ENCODE measurements at regions not wholly inside any gene's neighbourhood (a gene's known extent, or its start where the extent isn't known, plus 50 kb on each side); places are given as distances from the start of the nearest gene placed in this dataset.

DNA sequence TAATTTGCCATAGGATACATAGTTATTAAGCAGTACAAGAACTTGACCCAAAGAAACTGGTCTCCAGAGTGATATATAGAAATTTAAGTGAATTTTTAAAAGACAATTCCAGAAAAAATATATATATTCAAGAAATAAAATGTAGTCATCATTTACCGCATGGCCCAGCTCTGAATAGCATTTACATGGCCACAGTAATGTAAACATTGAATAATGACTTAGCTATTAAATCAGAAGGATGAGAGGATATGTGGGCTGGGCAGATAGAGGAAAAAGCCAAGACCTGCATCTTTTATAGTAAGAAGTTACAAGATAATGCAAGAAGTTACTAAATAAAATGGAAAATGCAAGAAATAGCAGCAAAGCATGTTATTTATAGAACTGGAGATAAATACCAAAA lies 405.2 kb upstream of the WWC1 start:
- Mint-ChIP-seq H3K4me1 (no peaks in the 10 kb centered on the region), H3K9me3 (peaks cover 0 to 7% (median 3%) of the 10 kb centered on the region in 7 donors), H3K4me3 (no peak overlapping the region), H3K27me3 (no peaks in the 10 kb centered on the region), H3K36me3 (no peaks in the 10 kb centered on the region), H3K27ac (no peak overlapping the region)
- H3K4me1 ChIP-seq (ENCODE audit: control insufficient read depth, insufficient read depth, low read length, poor library complexity, severe bottlenecking) = no peaks in the 10 kb centered on the region
- DNase-seq (no peak), ATAC-seq (ENCODE audit: low read depth in 2 of 2) (no peak)
- no peaks in the 10 kb centered on the region for H3K27me3 ChIP-seq (ENCODE audit: control insufficient read depth, insufficient read depth, low read length)
- no peaks in the 10 kb centered on the region for H3K36me3 ChIP-seq (ENCODE audit: control insufficient read depth, insufficient read depth, low read length)
- H3K9me3 ChIP-seq (ENCODE audit: control insufficient read depth in 2 of 2, low read length in 2 of 2) = no peaks in the 10 kb centered on the region
- H3K27ac ChIP-seq (ENCODE audit: insufficient read depth, low read length, poor library complexity, severe bottlenecking) = no peak overlapping the region
- H3K4me3 ChIP-seq (ENCODE audit: low read depth, low read length) = no peak overlapping the region

DNA sequence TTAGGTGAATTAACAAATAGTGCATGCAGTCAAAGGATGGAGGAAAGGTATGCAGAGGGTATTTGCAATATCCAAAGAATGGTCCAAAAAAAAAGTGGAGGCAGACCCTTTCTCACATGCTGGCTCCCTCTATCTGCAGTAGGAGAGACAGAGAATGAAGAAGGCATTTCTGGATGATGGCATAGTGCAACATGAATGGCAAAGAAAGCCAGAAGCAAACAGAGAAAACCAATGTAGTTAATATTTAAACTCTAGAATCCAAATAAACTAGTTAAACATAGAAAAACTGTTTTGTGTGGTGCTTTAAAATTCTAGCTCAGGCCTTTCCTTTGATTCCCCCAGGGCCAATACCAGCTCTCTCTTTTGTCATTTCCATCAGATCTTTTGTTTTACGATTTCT lies 403.1 kb upstream of the WWC1 start:
- Histone ChIP-seq H3K4me1 (ENCODE audit: control insufficient read depth, insufficient read depth, low read length, poor library complexity, severe bottlenecking) (no peaks in the 10 kb centered on the region), H3K27ac (ENCODE audit: insufficient read depth, low read length, poor library complexity, severe bottlenecking) (no peak overlapping the region), H3K4me3 (ENCODE audit: low read depth, low read length) (no peak overlapping the region), H3K27me3 (ENCODE audit: control insufficient read depth, insufficient read depth, low read length) (no peaks in the 10 kb centered on the region), H3K36me3 (ENCODE audit: control insufficient read depth, insufficient read depth, low read length) (no peaks in the 10 kb centered on the region), H3K9me3 (ENCODE audit: control insufficient read depth in 2 of 2, low read length in 2 of 2) (no peaks in the 10 kb centered on the region)
- H3K9me3 Mint-ChIP-seq = peaks cover 0 to 7% (median 0%) of the 10 kb centered on the region in 7 donors
- H3K36me3 Mint-ChIP-seq = no peaks in the 10 kb centered on the region
- no peaks in the 10 kb centered on the region for H3K27me3 Mint-ChIP-seq
- DNase-seq (no peak), ATAC-seq (ENCODE audit: low read depth in 2 of 2) (no peak)
- H3K4me1 Mint-ChIP-seq = no peaks in the 10 kb centered on the region
- no peak overlapping the region for H3K27ac Mint-ChIP-seq
- no peak overlapping the region for H3K4me3 Mint-ChIP-seq

DNA sequence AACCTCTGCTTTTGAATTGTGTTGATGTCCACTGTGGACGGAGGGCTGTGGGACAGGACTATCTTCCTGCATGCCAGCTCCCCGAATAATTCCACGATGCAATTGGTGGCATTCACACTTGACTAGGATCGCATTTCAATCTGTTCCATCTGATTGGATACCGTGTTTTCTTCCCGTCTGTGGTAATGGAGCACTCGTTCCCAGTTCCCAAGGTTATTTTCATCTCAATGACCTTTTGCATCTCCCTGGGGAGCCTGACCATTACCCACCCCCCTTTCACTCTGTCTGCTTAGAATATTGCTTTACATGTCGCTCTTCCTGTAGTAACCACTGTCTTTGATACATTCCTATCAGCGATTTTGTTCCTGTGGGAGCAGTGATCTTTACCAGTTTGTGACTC lies 402.2 kb upstream of the WWC1 start:
- H3K4me1 ChIP-seq (ENCODE audit: control insufficient read depth, insufficient read depth, low read length, poor library complexity, severe bottlenecking) = no peaks in the 10 kb centered on the region
- no peaks in the 10 kb centered on the region for H3K36me3 ChIP-seq (ENCODE audit: control insufficient read depth, insufficient read depth, low read length)
- DNase-seq = no peak
- Mint-ChIP-seq H3K36me3 (no peaks in the 10 kb centered on the region), H3K27me3 (no peaks in the 10 kb centered on the region), H3K4me3 (no peak overlapping the region), H3K9me3 (peaks cover 0 to 5% (median 0%) of the 10 kb centered on the region in 7 donors), H3K4me1 (no peaks in the 10 kb centered on the region), H3K27ac (no peak overlapping the region)
- no peak overlapping the region for H3K27ac ChIP-seq (ENCODE audit: insufficient read depth, low read length, poor library complexity, severe bottlenecking)
- no peak for ATAC-seq (ENCODE audit: low read depth in 2 of 2)
- H3K27me3 ChIP-seq (ENCODE audit: control insufficient read depth, insufficient read depth, low read length) = no peaks in the 10 kb centered on the region
- no peak overlapping the region for H3K4me3 ChIP-seq (ENCODE audit: low read depth, low read length)
- H3K9me3 ChIP-seq (ENCODE audit: control insufficient read depth in 2 of 2, low read length in 2 of 2) = no peaks in the 10 kb centered on the region

DNA sequence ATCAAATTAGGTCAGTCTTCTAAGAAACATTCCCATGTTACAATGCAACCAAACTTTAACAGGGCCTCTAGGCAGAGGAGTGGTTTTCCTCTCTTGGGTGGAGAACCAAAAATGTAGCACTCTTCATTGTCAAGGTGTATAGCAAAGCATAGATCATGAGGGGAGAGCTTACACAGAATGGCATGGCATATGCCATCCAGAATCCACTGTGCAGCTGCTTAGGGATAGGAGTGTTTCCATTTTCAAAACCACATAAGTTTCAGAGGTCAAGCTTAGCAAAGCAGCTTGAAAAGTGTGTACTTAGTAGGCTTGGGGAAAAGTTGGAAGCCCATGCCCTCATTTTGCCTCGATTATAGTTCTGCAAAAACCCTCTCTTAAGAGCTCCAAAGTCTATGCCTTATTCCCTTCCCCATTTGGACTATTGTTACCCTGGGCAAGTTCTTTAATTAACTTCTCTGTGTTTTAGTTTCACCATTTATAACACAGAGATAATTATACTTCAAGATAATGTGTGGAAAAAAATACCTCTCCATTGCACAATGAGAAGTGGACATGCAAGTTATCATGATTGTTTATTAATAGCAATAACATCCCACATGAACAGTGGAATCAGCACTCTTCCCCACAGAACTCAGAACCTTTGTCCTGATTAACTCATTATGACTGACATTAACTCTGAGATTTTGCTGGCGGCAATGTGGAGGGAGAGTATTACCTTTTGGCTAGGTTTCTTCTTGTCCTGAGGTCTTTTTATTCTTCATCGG lies 398.9 kb upstream of the WWC1 start:
- Mint-ChIP-seq H3K27ac (no peak overlapping the region), H3K4me3 (no peak overlapping the region), H3K4me1 (no peaks in the 10 kb centered on the region), H3K9me3 (peaks cover 0 to 5% (median 1%) of the 10 kb centered on the region in 7 donors), H3K36me3 (no peaks in the 10 kb centered on the region), H3K27me3 (no peaks in the 10 kb centered on the region)
- no peak for ATAC-seq (ENCODE audit: low read depth in 2 of 2)
- Histone ChIP-seq H3K36me3 (ENCODE audit: control insufficient read depth, insufficient read depth, low read length) (no peaks in the 10 kb centered on the region), H3K4me1 (ENCODE audit: control insufficient read depth, insufficient read depth, low read length, poor library complexity, severe bottlenecking) (no peaks in the 10 kb centered on the region), H3K27me3 (ENCODE audit: control insufficient read depth, insufficient read depth, low read length) (no peaks in the 10 kb centered on the region), H3K27ac (ENCODE audit: insufficient read depth, low read length, poor library complexity, severe bottlenecking) (no peak overlapping the region), H3K9me3 (ENCODE audit: control insufficient read depth in 2 of 2, low read length in 2 of 2) (no peaks in the 10 kb centered on the region), H3K4me3 (ENCODE audit: low read depth, low read length) (no peak overlapping the region)
- DNase-seq = no peak

DNA sequence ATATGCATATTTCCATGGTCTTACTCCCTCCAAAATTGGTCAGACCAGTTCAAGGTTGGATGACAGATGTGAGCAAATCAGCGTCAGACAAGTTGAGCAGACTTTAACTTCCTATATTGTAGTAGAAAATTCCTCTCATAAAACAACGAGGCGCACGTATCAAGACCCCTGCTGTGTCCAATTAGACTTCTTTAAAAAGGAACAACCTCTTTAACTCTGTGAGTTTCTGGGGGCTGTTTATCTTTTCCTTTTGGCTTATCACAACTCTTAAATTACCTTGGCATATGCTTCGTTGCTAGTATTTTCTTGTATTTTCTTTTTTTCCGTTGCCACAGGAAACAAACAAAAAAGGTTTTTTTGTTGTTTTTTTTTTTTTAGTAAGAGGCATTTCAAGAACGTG lies 398.2 kb upstream of the WWC1 start:
- H3K9me3 ChIP-seq (ENCODE audit: control insufficient read depth in 2 of 2, low read length in 2 of 2) = no peaks in the 10 kb centered on the region
- no peak overlapping the region for H3K4me3 ChIP-seq (ENCODE audit: low read depth, low read length)
- no peak overlapping the region for H3K27ac Mint-ChIP-seq
- H3K36me3 ChIP-seq (ENCODE audit: control insufficient read depth, insufficient read depth, low read length) = no peaks in the 10 kb centered on the region
- H3K4me1 ChIP-seq (ENCODE audit: control insufficient read depth, insufficient read depth, low read length, poor library complexity, severe bottlenecking) = no peaks in the 10 kb centered on the region
- ATAC-seq (ENCODE audit: low read depth in 2 of 2) = no peak
- DNase-seq = no peak
- H3K9me3 Mint-ChIP-seq = peaks cover 0 to 6% (median 1%) of the 10 kb centered on the region in 7 donors
- H3K27me3 ChIP-seq (ENCODE audit: control insufficient read depth, insufficient read depth, low read length) = no peaks in the 10 kb centered on the region
- H3K27ac ChIP-seq (ENCODE audit: insufficient read depth, low read length, poor library complexity, severe bottlenecking) = no peak overlapping the region
- no peaks in the 10 kb centered on the region for H3K4me1 Mint-ChIP-seq
- H3K4me3 Mint-ChIP-seq = no peak overlapping the region
- no peaks in the 10 kb centered on the region for H3K27me3 Mint-ChIP-seq
- H3K36me3 Mint-ChIP-seq = no peaks in the 10 kb centered on the region

- no peak overlapping the region for H3K4me3 ChIP-seq (ENCODE audit: low read depth, low read length)
- ATAC-seq (ENCODE audit: low read depth in 2 of 2) (no peak), DNase-seq (no peak)
- Mint-ChIP-seq H3K27ac (no peak overlapping the region), H3K9me3 (peaks cover 0 to 8% (median 1%) of the 10 kb centered on the region in 7 donors), H3K4me3 (no peak overlapping the region), H3K27me3 (no peaks in the 10 kb centered on the region), H3K4me1 (no peaks in the 10 kb centered on the region), H3K36me3 (no peaks in the 10 kb centered on the region)
- no peak overlapping the region for H3K27ac ChIP-seq (ENCODE audit: insufficient read depth, low read length, poor library complexity, severe bottlenecking)
- no peaks in the 10 kb centered on the region for H3K36me3 ChIP-seq (ENCODE audit: control insufficient read depth, insufficient read depth, low read length)
- H3K27me3 ChIP-seq (ENCODE audit: control insufficient read depth, insufficient read depth, low read length) = no peaks in the 10 kb centered on the region
- H3K4me1 ChIP-seq (ENCODE audit: control insufficient read depth, insufficient read depth, low read length, poor library complexity, severe bottlenecking) = no peaks in the 10 kb centered on the region
- H3K9me3 ChIP-seq (ENCODE audit: control insufficient read depth in 2 of 2, low read length in 2 of 2) = no peaks in the 10 kb centered on the region
Observed at GRCh38 chr5:167894631-167895472, 396.6 kb upstream of the WWC1 start.

DNA sequence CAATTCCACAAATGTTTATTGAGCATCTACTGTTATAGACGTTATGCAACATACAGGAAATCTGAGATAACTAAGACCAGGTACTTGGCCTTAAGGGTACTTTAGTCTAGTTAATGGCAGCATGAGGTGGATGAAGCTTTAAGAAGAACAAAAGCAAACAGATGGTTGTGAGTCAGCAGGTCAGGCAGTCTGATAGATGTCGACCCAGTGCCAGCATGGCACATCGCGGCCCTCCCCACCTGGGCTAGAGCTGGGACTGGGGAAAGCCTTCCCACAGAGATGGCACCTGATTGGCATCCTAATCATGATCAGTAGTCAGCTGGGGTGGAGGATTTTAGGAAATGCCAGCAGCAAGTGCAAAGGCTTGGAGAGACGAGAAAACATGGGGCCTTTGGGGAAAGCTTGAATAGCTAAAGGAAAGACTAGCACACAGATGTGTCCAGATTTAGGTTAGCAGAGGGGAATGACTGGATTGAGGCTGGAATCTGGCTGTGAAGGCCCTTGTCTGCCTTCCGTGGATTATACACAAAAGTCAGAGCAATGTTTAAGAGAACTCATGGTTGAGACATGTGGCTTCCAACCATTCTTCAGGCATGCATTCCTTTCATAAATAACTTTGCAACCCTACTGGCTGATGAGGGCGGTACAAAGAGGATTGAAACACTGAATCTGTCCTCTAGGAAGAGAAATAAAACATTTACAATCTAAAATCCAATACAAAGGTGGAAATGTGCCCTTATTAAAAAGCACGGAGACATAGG lies 395.4 kb upstream of the WWC1 start:
- Histone ChIP-seq H3K9me3 (ENCODE audit: control insufficient read depth in 2 of 2, low read length in 2 of 2) (no peaks in the 10 kb centered on the region), H3K4me3 (ENCODE audit: low read depth, low read length) (no peak overlapping the region), H3K36me3 (ENCODE audit: control insufficient read depth, insufficient read depth, low read length) (no peaks in the 10 kb centered on the region), H3K27me3 (ENCODE audit: control insufficient read depth, insufficient read depth, low read length) (no peaks in the 10 kb centered on the region), H3K27ac (ENCODE audit: insufficient read depth, low read length, poor library complexity, severe bottlenecking) (no peak overlapping the region), H3K4me1 (ENCODE audit: control insufficient read depth, insufficient read depth, low read length, poor library complexity, severe bottlenecking) (no peaks in the 10 kb centered on the region)
- no peak overlapping the region for H3K27ac Mint-ChIP-seq
- H3K27me3 Mint-ChIP-seq = no peaks in the 10 kb centered on the region
- DNase-seq (no peak), ATAC-seq (ENCODE audit: low read depth in 2 of 2) (no peak)
- H3K36me3 Mint-ChIP-seq = no peaks in the 10 kb centered on the region
- peaks cover 0 to 13% (median 4%) of the 10 kb centered on the region in 7 donors for H3K9me3 Mint-ChIP-seq
- H3K4me1 Mint-ChIP-seq = no peaks in the 10 kb centered on the region
- H3K4me3 Mint-ChIP-seq = no peak overlapping the region
